Psoas muscle (tissue), 7 donors: ENCODE measurements at regions not wholly inside any gene's neighbourhood (a gene's known extent, or its start where the extent isn't known, plus 50 kb on each side); places are given as distances from the start of the nearest gene placed in this dataset.

Experiments used
- ATAC-seq, 4 donors: fragments of 200-7000 bp; cut with Tn5 transposase; one replicate each; pipeline ENCODE4 v1.9.1; 2020; ENCODE audit warnings: moderate library complexity in 3 of 4, mild to moderate bottlenecking in 2 of 4
- DNase-seq, 2 donors: peaks; one replicate each; pipeline ENCODE4 v3.0.0-alpha.2; 2020
- H3K27ac ChIP-seq: fragments of 200-600 bp; one replicate; pipeline ENCODE4 v1.8.0; 2022
- H3K27me3 ChIP-seq, 3 donors: fragments of 200-600 bp in 1 of 3; one replicate each; pipeline versions ENCODE4 v1.6.1 to v1.8.0; 2013 to 2022; ENCODE audit warnings: low read length in 2 of 3, mild to moderate bottlenecking in 2 of 3, moderate library complexity in 1 of 3; ENCODE audit not compliant: insufficient read depth in 3 of 3
- H3K36me3 ChIP-seq, 2 donors: fragments of 200-600 bp in 1 of 2; one replicate each; pipeline versions ENCODE4 v1.6.1 to v1.8.0; 2013 to 2022; ENCODE audit warnings: low read depth in 1 of 2, mild to moderate bottlenecking in 1 of 2, moderate library complexity in 1 of 2; ENCODE audit not compliant: insufficient read depth in 1 of 2
- H3K4me1 ChIP-seq: fragments of 200-600 bp; one replicate; pipeline ENCODE4 v1.8.0; 2022
- H3K4me3 ChIP-seq: fragments of 200-600 bp; one replicate; pipeline ENCODE4 v1.8.0; 2022; ENCODE audit warnings: mild to moderate bottlenecking
- H3K9me3 ChIP-seq: fragments of 200-600 bp; one replicate; pipeline ENCODE4 v1.8.0; 2022
- WGBS, 3 donors: extraction: QIAGEN DNeasy Blood & Tissue Kit; methylation state at CpG; one replicate each; pipeline versions ENCODE4 v1.1.6 to v1.1.7; 2013; 5-methylcytosine and 5-hydroxymethylcytosine counted together
- intact Hi-C, 2 donors: fragments of 100-400 bp; cut with DNase I; formaldehyde crosslinking; loops; one replicate each; pipeline versions ENCODE4 v1.11.0 to v1.14.2; 2022
- TF ChIP-seq, protein P1 (sequence below): fragments of 200-600 bp; IDR thresholded peaks from one replicate; pipeline ENCODE4 v1.8.0; 2022; ENCODE audit warnings: antibody characterized with exemption
- donor health status: healthy with polysubstance abuse.
- donor health status: DM: no; HTN: no; CAD: no; lungs with moderate emphysema.
- donor health status: Bipolar disorder and iron deficiency.
- donor health status: healthy.
- donor health status: DM: yes; HTN: yes; CAD: no.
- donor health status: DM: no; HTN: no; CAD: no.
- donor health status: DM: yes; HTN: yes; CAD: no.

DNA sequence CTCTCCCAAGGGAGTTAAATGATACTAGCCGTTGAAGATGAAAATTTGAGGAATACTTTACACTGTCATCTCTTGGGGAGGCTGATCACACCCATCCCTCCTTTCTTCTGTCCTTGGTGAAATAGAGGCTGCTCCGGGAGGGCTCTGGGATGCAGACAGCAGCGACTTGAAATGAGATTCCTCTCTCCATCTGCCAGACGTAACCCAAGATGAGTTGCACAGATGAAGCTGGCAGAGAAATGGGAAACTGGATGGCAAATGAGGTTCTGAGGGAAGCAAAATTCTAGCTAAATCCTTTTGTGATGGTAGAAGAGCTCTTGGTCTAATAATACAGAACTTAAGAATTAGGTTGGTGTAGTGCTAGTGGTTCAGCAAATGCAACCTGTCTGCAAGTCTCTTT is 201.4 kb downstream of the AASDH start:
- intact Hi-C loops = no loop called here
- Histone ChIP-seq H3K36me3 (no peaks in the 10 kb centered on the region), H3K9me3 (no peaks in the 10 kb centered on the region), H3K27me3 (no peaks in the 10 kb centered on the region), H3K4me1 (no peaks in the 10 kb centered on the region), H3K4me3 (no peak overlapping the region), H3K27ac (no peak overlapping the region)
- no peak for ATAC-seq
- TF ChIP-seq, protein P1, sequence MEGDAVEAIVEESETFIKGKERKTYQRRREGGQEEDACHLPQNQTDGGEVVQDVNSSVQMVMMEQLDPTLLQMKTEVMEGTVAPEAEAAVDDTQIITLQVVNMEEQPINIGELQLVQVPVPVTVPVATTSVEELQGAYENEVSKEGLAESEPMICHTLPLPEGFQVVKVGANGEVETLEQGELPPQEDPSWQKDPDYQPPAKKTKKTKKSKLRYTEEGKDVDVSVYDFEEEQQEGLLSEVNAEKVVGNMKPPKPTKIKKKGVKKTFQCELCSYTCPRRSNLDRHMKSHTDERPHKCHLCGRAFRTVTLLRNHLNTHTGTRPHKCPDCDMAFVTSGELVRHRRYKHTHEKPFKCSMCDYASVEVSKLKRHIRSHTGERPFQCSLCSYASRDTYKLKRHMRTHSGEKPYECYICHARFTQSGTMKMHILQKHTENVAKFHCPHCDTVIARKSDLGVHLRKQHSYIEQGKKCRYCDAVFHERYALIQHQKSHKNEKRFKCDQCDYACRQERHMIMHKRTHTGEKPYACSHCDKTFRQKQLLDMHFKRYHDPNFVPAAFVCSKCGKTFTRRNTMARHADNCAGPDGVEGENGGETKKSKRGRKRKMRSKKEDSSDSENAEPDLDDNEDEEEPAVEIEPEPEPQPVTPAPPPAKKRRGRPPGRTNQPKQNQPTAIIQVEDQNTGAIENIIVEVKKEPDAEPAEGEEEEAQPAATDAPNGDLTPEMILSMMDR = no peak
- WGBS, 3 donors = 28 to 43% (median 32%) methylated on average over 4 of the region's 4 CpGs
- DNase-seq = no peak

DNA sequence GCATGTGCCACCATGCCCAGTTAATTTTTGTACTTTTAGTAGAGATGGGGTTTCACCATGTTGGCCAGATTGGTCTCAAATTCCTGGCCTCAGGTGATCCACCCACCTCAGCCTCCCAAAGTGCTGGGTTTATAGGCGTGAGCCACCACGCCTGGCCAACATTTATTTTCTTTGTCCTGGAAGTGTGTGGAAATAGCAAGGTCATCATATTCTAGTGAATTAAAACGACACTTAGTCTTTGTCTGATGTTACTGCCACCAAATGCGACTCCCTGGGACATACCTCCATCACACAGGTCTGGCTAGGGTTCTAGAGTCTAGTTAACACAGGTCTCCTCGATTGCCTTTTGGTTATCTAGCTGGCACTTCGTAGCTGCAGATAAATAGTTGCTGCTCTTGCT is 203.1 kb downstream of the AASDH start:
- Histone ChIP-seq H3K36me3 (no peaks in the 10 kb centered on the region), H3K27ac (no peak overlapping the region), H3K27me3 (no peaks in the 10 kb centered on the region), H3K4me1 (no peaks in the 10 kb centered on the region), H3K4me3 (no peak overlapping the region), H3K9me3 (no peaks in the 10 kb centered on the region)
- 82 to 88% (median 84%) methylated on average over 6 of the region's 6 CpGs for WGBS, 3 donors
- ATAC-seq (no peak), DNase-seq (no peak)
- TF ChIP-seq, protein P1 = no peak
- intact Hi-C loops = no loop called here

DNA sequence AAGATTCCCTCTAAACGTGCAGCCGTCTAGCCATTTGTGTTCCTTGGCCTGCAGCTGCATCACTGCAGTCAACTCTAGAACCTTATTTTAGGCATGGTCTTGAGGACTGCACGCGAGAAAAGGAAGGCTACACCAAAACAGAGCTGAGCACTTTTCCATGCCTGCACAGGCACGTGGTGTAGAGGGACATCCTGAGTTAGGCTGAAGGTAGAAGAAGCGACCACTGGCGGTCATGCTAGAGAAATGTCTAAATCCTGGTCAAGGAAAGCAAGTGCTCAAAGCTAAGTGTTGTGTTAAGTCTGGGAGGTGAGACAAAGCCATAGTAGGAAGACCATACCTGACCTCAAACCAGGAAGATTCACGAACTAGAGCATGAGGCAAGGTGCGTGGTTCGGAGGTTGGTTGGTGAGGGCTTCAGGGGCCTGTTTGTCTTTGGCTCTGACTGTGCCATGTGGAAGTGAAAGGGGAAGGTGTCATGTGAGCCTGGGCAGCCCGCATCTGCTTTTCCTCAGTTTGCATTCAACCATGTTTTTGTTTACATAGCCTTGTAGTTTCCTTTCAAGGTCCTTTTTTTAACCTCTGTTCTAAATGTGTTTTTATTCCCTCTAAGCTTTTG is 203.8 kb downstream of the AASDH start:
- H3K27ac ChIP-seq = no peak overlapping the region
- no peak overlapping the region for H3K4me3 ChIP-seq
- H3K27me3 ChIP-seq = no peaks in the 10 kb centered on the region
- no peak for ATAC-seq
- TF ChIP-seq, protein P1 = no peak
- intact Hi-C loops = no loop called here
- DNase-seq = no peak
- 85 to 88% (median 88%) methylated on average over 11 of the region's 11 CpGs for WGBS, 3 donors
- no peaks in the 10 kb centered on the region for H3K4me1 ChIP-seq
- H3K36me3 ChIP-seq = no peaks in the 10 kb centered on the region
- no peaks in the 10 kb centered on the region for H3K9me3 ChIP-seq

DNA sequence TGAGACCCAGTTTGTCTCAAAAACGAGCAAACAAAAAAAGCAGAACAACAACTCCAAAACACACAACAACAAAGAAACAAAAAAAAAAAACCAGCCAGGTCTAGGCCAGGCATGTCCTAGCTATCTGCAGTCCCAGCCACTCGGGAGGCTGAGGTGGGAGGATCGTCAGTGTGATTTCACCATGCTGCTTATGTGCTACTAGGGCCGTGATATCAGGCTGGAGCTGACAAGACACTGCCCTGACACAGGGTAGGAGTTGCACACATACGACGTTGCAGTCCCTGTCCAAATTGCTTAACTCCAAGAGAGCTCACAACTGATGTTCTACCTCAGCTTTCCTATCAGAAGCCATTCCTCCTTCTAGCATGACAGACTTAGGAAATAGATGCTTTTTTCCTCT is 204.9 kb downstream of the AASDH start:
- Histone ChIP-seq H3K27ac (no peak overlapping the region), H3K9me3 (no peaks in the 10 kb centered on the region), H3K27me3 (no peaks in the 10 kb centered on the region), H3K4me1 (no peaks in the 10 kb centered on the region), H3K4me3 (no peak overlapping the region), H3K36me3 (no peaks in the 10 kb centered on the region)
- no peak for ATAC-seq
- intact Hi-C loops = no loop called here
- DNase-seq = no peak
- TF ChIP-seq, protein P1 = no peak
- 78 to 86% (median 84%) methylated on average over 6 of the region's 6 CpGs for WGBS, 3 donors
